DMS53 (cell line): ENCODE measurements at regions not wholly inside any gene's neighbourhood (a gene's known extent, or its start where the extent isn't known, plus 50 kb on each side); places are given as distances from the start of the nearest gene placed in this dataset.
"Not testable (repeated sequence)": the region's sequence is repeated elsewhere in the genome, so short reads cannot be mapped to it uniquely, and the experiment has no call there.

Experiments
- DNase-seq: peaks from one replicate; lab custom pipeline; 2025; lab: John Stamatoyannopoulos, UW

DNA sequence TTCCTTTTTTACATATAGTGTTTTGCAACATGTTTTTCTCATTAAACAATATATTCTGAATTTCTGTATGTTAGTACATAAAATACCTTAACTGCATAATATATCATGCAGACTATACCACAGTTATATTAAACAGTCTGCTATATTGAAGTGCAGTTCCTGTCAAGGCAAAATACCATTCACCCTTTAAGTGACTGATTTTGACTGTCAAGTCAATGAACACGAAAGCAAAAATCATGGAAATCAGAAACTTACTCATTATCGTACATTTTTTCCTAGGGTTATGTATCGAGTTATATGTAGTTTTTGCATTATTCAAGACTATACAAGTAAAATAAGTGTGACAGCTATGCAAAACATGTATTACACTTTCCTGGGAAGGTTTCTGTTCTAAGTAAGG lies 361.6 kb upstream of the MAP2 start:
- DNase-seq: no peak

DNA sequence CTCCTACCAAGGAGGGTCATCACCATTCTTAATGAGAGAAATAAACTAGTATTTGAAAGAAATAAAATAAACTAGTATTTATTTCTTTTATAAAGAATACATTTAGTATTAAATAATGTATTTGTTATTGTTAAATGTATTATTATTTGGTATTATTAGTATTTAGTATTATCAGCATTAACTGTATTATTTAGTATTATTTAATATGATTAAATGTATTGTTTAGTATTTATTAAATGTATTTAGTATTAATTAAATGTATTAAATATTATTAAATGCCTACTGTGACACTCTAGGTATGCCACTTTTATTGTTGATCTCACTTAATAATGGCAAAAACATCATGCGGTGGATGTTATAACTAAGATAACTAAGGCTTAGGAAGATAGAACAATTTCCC lies 353.6 kb upstream of the MAP2 start:
- no peak for DNase-seq

DNA sequence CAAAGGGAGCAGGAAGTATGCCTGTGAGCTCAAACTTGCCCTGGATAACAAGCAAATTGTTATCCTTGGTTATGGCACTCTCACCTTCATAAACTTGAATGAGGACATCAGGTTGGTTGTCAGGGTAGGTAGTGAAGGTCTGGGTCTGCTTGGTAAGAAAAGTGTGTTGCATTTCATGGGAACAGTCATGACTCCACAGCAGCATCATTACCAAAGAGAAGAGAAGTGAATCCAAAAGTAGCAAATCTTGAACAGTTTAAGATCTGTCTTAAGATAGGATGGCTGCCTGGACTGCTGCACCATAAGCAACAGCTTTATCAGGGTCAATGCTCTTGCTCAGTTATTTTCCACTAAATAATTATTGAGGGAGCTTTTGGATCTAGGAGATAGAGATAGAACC lies 350.7 kb upstream of the MAP2 start:
- DNase-seq: no peak

DNA sequence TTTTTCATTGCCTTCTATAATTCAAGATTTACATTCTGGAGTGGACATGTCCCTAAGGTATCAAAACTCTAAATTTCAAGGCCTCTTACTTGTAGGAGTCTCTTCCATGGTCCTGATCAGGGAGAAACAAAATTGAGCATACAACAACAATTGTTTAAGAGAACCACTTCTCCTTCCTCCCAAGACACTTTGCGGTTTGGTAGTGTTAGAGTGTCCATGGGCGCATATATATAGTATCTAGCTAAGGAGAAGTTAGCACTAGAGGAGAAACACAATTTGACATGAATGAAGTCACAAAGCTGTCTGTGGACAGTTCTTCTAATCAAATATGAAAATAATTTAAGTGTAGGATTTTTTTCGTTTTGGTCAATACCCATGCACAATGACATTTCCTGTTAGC lies 349.1 kb upstream of the MAP2 start:
- no peak for DNase-seq

DNA sequence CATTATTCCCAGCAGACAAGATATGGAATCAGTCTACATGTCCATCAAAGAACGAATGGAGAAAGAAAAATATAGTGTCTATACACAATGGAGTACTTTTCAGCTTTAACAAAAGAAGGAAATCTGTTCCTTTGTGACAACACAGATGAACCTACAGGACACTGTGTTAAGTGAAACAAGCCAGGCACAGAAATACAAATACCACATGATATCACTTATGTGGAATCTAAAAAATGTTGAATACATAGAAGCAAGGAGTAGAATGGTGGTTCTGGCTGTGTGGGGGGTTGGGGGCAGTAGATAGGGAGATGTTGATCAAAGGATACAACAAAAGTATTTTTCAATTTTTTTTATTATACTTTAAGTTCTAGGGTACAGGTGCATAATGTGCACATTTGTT lies 347.7 kb upstream of the MAP2 start:
- DNase-seq: no peak

DNA sequence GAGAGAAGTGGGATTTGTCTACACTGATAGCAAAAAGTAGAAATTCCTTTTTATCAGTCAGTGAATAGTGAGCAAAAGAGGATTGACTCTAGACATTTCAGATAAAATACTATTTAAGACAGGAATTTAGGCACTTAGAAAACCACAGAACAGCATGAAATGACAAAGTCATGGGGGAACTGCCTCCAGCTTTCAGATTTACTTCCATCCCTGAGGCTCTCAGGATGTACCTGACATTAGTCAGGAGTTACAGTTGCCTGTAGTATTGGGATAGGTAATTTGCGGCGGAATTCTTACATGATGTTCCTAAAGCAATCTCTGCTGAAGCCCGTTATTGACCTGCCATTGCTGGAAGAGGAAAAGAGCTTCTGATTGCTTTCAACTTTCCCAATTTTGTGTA lies 337.1 kb upstream of the MAP2 start:
- no peak for DNase-seq

DNA sequence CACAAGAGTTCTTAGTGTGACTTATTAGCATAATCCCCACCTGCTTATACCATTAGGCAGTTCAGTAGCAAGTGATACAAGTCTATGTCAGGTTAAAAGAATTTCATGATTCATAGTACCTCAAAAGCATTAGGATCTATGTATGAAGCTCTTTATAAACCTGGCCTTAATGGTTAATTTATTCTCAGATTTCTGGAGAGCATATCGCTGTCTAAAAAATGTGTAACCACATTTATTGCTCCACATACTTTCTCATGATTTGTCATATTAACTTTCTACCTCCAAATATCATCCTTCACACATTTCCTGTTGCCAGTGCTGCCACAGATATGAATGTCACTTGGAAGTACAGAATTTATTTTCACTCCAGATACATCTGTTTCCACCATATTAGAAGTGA lies 332.8 kb upstream of the MAP2 start:
- DNase-seq: peak; percentile 12

DNA sequence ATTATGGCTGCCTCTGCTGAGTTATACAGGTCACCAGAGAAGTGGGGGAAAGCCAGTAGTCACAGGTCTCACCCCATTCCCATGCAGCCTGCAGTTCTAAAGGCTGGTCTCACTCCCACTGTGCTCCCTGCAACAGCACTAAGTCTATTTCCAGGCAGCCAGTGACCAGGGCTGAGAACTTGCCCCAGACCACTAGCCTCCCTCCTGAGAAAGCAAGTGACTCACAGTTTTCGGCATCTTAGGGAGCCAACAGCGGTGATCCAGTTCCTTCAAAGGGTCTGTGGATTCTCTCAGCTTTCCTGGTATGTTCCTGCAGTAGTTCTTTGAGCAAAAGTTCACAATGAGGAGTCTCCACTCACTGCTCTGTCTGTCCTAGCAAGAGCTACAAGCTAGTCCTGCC lies 329.6 kb upstream of the MAP2 start:
- DNase-seq: no peak

DNA sequence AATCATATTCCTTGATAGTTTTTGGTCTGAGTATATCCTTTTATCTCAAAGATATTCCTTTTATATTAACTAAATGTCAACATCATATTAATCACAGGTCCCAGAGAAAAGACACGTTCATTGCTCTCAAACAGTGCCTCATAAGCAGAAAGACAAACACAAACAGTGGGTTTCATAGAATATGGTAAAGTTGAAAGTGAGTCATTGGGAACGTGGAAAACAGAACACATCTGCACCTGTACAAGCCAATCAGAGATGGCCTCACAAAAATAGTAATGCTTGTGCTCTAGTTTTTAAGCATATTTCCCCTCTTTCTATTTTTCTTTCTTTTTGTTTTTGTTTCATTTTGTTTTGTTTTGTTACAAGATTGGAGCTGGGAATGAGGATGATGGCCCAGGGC lies 328.4 kb upstream of the MAP2 start:
- peak; percentile 56 for DNase-seq

DNA sequence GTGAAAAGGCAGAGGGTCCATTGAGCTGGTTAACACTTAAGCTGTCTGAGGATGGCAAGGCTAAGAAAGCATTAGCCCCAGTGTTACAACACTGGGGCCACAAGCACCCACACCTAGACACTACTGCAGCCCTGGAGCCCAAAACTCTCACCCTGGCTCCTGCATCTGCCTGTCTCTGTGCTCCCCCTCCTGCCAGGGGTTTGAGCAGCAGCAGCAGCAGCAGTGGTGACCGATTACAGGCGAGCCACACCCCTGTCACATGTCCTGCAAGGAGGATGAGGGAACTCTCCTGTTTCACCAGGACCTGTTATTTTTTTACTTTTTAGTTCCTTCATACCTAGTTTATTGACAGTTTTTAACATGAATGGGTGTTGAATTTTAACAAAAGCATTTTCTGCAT lies 326.7 kb upstream of the MAP2 start:
- no peak for DNase-seq

DNA sequence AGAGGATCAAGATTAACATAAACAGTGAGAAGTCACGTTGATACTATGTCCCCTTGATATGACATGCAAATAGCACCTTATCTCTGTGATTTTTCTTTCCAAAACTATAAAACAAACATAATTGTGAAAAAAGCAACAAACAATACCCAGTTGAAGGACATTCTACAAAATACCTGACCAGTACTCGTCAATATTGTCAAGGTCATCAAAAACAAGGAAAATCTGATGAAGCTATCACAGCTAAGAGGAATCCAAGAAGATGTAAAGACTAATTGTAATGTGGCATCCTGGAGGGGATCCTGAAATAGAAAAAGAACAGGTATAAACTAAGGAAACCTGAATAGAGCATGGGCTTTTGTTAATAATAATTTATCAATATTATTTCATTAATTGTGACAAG lies 321.5 kb upstream of the MAP2 start:
- DNase-seq: no peak

DNA sequence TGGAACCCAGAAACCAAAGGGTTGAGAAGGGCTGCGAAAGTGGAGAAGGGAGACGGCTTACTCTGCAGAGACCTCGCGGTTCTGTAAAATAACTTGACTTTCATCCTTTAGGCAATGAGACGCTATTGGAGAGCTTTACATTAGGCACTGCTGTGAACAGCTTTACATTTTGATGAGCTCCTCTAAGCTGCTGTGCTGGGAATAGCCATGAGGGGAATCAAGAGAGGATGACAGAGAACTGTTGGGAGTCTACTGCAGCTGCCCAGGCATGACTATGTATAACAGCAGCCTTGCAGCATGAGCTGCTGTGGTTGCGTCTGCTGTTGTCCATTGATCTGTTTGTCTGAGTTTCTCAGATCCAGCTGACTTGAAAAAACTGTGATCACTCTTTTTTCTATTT lies 310.8 kb upstream of the MAP2 start:
- no peak for DNase-seq

DNA sequence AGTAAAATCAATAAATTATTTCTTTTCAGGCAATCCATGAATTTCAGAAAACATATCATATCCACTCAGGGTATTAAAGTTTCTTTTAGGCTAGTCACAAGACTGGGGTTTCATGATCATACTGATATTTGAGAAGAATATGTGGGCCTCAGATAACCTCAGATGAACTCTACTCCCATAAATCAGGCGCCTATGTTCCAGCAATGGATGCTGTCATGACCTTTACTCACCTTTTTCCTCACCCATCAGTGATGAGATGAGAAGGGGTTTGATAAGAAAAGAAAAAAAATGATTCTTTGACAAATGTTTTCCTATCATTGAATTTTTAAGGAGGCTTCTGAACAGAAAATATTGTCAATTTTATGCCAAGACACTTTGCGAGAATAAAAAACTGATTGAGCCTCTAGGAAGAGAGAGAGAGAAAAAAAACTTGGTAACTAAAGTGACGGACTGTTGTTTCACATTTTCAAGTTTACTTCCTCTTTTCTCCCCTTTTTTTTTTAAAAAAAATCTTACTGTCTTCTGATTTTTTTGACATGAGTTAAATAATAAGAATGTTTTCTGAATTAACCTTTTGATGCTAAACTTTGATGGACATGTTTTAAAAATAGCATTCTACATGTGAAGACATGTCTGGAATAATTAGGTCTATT lies 309.1 kb upstream of the MAP2 start:
- DNase-seq: no peak

DNA sequence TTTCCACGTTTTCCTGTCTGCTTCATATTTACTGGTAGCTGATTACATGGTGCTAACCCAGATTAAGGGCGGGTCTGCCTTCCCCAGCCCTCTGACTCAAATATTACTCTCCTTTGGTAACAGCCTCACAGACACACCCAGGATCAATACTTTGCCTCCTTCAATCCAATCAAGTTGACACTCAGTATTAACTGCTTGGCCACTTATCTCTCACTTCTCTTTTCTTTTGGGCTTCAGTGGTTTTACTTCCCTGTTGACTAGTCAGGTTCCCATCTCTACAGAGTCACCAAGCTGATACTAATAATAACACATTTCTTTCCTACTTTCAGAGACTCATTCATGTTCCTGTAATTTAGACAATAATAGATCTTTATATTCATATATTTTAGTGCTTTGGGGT lies 302.2 kb upstream of the MAP2 start:
- no peak for DNase-seq

DNA sequence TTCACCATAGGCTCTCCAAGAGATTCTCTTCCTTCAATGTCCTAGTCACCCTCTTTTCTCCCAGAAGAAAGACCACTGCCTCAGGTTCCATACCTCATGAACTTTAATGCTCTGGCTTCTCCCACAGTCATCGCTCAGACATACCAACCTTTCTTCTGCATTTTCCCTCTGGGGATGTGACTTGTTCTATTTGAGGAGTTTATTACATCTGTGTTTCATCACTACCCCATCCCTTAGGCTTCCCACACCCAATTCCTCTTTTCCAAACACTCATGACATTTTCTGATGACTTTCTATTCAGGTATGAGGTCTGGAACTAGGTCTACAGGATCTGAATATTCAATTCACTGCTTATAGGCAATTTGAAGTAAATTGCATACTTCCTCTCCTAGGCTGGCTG lies 298.6 kb upstream of the MAP2 start:
- DNase-seq: no peak

DNA sequence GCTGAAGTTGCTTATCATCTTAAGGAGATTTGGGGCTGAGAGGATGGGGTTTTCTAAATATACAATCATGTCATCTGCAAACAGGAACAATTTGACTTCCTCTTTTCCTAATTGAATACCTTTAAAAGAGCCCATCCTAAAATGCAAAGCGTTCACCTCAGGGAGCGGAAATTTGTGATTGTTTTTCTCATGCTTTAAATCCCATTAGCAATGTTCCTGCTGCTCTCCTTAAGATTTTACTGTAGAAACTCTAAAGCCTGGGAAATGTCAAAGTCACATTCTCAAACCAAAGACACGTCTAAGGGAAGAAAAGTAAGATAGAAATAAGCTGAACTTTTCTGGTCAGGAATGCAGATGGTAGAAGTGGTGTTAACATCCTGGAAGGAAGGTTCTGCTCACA lies 285.8 kb upstream of the MAP2 start:
- DNase-seq: no peak

DNA sequence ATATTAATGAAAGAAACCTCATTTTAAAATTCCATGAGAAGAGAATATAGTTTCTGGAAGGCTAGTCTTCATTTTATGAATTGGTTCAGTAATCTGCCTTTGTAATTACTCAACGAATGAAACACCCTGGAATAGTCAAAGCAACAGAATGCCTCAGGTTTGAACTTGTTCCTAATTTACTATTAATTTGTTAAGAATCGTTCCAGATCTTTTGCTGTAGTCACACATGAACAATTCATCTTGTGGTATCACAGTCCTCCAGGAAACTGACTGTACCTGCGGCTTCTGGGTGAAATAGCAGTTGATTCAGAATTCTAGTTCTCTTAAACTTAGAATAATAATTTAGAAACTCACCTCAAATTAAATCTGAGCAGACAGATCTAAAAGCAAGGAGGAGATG lies 282.7 kb upstream of the MAP2 start:
- DNase-seq: no peak

DNA sequence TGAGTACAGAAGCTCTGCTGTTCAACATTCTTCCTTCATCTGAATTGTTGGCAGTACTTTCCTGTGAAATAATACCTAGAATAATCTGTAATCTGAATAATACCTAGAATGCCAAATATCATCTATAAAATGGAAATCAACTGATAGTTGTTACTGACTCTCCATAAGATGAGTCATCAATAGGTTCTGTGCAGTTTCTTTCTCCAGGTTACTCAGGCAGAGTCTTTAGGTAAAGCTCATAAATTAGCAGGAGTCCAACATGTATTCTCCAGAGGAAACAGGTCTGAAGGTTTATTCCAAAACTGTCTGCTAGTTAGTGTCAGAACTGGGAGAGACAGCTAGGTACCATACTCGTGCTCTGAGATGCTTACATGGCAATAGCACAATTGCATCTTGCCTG lies 282.0 kb upstream of the MAP2 start:
- no peak for DNase-seq

DNA sequence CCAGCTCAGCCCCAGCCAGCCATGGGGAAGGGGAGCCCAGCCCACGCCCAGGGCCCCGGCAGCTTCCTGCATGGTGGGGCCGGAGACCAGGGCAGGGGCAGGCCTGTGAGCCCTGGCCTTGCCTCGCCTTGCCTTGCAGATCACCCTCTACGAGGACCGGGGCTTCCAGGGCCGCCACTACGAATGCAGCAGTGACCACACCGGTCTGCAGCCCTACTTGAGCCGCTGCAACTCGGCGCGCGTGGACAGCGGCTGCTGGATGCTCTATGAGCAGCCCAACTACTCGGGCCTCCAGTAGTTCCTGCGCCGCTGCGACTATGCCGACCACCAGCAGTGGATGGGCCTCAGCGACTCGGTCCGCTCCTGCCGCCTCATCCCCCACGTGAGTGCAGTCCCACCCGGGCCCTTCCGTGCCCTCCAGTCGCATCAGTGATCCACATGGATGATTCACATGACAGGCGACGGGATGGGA lies 278.6 kb upstream of the MAP2 start:
- not testable (repeated sequence) for DNase-seq

DNA sequence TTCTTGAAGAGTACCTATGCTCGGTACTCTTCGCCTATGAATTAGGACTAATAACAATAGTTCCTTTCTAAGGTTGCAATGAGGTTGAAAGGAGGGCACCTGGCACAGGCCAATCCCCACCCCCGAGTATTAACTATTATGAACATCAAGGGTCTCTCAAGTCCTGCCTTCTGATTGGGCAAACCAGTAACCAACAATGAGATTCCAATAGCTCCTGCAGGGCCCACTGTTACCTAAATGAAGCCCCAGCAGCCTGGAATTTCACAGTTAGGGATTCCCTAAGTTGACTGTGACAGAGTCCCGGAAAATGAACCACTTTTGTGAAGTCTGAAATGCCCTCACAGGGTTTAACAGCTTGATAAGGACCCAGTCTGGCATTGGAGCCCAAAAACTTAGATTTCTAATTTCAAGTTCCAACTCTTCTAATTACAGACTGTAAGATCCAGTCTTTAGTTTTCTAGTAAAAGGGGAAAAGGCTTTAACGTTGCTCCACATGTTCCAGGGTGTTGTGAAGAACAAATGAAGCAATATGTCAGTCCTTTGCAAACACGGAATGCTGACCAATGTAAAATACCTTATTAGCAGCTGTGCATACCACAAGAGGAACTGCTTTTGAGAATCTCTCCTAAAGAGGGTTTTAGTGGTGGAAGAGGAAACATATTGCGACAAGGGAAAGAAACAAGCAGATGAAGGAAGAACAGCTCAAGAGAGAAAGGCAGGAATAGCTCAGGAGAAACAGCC lies 277.7 kb upstream of the MAP2 start:
- DNase-seq: no peak

DNA sequence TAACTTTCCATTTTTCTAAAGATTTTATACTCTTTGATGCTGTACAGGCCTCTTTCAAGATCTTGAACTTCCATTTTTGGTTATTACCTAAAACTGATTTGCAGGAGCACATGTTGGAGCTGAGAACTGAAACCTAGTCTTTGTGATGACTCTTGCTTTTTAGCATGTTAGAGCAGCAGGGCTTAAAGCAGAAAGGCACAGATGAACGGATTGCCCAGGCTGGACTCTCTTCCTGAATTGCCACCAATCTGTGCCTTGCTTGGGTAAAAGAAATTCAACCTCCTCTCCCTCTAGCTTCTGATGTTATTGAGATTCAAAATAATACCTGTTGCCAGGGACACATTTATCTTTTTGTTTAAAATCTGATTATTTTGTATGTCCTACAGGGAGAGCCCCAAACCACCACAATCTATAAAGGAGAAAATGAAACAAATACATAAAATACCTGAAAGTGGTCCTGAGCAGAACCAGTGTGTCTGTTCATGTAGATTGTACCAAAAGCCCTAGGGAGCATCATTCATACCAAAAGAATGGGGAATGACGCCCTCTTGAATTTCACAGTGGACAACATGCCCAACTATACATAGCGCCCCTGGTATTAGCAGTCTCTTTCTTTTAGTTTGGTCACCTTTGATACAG lies 277.0 kb upstream of the MAP2 start:
- DNase-seq: no peak

DNA sequence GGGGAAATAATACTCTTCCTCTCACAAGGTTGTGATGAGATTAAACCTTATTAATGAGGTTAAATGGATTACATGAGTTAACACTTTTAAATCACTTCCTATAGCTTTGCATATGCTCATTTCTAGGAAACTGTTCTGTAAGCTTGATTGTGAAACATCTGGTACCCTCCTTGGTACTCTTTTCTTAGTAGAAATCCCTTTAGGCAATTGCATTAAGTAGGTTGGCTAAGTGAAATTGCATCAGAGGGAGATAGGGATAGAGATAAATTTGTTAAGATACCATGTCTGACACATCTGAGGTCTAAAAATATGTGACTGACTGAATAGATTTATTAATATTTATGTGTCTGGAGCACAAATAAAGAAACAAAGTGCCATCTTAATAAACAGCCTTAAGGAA lies 275.9 kb upstream of the MAP2 start:
- no peak for DNase-seq

DNA sequence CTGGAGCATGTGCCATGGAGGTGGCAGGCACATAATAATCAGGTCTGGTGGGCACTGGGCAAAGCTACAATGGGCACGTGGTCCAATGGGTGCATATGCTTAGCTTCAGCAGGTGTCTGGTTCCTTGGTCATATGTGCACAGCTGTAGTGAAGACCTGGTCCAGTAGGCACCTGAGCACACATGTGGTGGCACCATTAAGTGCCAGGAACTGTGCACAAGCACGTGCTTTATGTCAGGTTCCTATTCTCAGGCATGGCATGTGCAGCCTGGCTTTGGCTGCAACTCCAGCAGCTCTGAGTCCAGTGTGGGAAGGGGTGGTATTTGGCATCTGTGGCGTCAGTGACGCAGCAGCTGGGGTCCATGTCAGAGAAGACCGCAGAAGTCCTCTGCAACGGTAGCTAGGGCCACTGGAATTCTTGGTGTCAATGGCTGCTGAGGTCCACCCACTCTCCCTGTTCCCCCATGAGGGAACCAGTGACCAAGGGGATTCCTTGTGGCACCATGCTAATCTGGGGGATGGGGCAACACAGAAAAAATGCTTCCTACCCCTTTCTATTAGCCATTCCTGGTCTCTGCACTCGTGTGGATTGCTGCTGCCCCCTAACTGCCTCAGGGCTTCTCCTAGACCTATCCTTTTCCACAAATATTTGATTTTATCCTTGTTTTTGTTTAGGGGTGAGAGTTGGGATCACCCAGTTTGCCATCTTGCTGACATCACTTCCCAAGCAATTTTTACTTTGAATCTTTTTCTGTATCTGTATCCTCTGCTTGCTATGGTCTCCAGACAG lies 262.9 kb upstream of the MAP2 start:
- DNase-seq: no peak
